ENCODE measurements at regions not wholly inside any gene's neighbourhood (a gene's known extent, or its start where the extent isn't known, plus 50 kb on each side); places are given as distances from the start of the nearest gene placed in this dataset.
A peak's percentile ranks its signal among the peaks of the same experiment; 100 is the strongest.

GRCh38 chr6:144894240-144894639 is 609.1 kb downstream of the UTRN start:
- H3K27ac ChIP-seq (ENCODE audit: low read depth, low read length, poor library complexity, severe bottlenecking): no peak overlapping the region
- no peaks in the 10 kb centered on the region for H3K27me3 ChIP-seq (replicated peaks; ENCODE audit: insufficient read depth, low read depth, low read length, poor library complexity)
- no TSS peak for BruUV-seq (replicated peaks)
- H3K4me3 ChIP-seq (ENCODE audit: low read depth, low read length, poor library complexity, severe bottlenecking): no peak overlapping the region
- intact Hi-C loops (cut with micrococcal nuclease; ENCODE audit: unreplicated experiment): no loop called here
- no peaks in the 10 kb centered on the region for H3K36me3 ChIP-seq (ENCODE audit: insufficient read depth, low read length, poor library complexity, severe bottlenecking)
- no peak for DNase-seq (ENCODE audit: low spot score)
- ChIA-PET CTCF (no interaction called here), POLR2A (ENCODE audit: low non-redundant PET) (no interaction called here)
- H3K4me1 ChIP-seq (ENCODE audit: insufficient read depth, low read length, poor library complexity, severe bottlenecking): no peaks in the 10 kb centered on the region
- TF ChIP-seq CTCF (conservative IDR thresholded peaks at IDR 0.05; ENCODE audit: low read depth, low read length): no peak
- TF ChIP-seq EZH2 (IDR thresholded peaks at IDR 0.05; ENCODE audit: borderline replicate concordance, low read depth, low read length, poor library complexity, severe bottlenecking): no peak
- H3K9me3 ChIP-seq (ENCODE audit: low read depth, low read length, poor library complexity, severe bottlenecking): no peaks in the 10 kb centered on the region

GRCh38 chr6:144895313-144896278 is 610.5 kb downstream of the UTRN start:
- no peak overlapping the region for H3K27ac ChIP-seq (ENCODE audit: low read depth, low read length, poor library complexity, severe bottlenecking)
- BruUV-seq (replicated peaks): no TSS peak
- no peak overlapping the region for H3K4me3 ChIP-seq (ENCODE audit: low read depth, low read length, poor library complexity, severe bottlenecking)
- TF ChIP-seq EZH2 (IDR thresholded peaks at IDR 0.05; ENCODE audit: borderline replicate concordance, low read depth, low read length, poor library complexity, severe bottlenecking): no peak
- TF ChIP-seq CTCF (conservative IDR thresholded peaks at IDR 0.05; ENCODE audit: low read depth, low read length): no peak
- H3K36me3 ChIP-seq (ENCODE audit: insufficient read depth, low read length, poor library complexity, severe bottlenecking): no peaks in the 10 kb centered on the region
- DNase-seq (ENCODE audit: low spot score): peak; percentile 9
- intact Hi-C loops (cut with micrococcal nuclease; ENCODE audit: unreplicated experiment): no loop called here
- ChIA-PET CTCF (no interaction called here), POLR2A (ENCODE audit: low non-redundant PET) (no interaction called here)
- H3K9me3 ChIP-seq (ENCODE audit: low read depth, low read length, poor library complexity, severe bottlenecking): no peaks in the 10 kb centered on the region
- no peaks in the 10 kb centered on the region for H3K27me3 ChIP-seq (replicated peaks; ENCODE audit: insufficient read depth, low read depth, low read length, poor library complexity)
- H3K4me1 ChIP-seq (ENCODE audit: insufficient read depth, low read length, poor library complexity, severe bottlenecking): no peaks in the 10 kb centered on the region

GRCh38 chr6:144896289-144896688 is 611.2 kb downstream of the UTRN start:
- Histone ChIP-seq H3K4me1 (ENCODE audit: insufficient read depth, low read length, poor library complexity, severe bottlenecking) (no peaks in the 10 kb centered on the region), H3K9me3 (ENCODE audit: low read depth, low read length, poor library complexity, severe bottlenecking) (no peaks in the 10 kb centered on the region), H3K4me3 (ENCODE audit: low read depth, low read length, poor library complexity, severe bottlenecking) (no peak overlapping the region), H3K27me3 (replicated peaks; ENCODE audit: insufficient read depth, low read depth, low read length, poor library complexity) (no peaks in the 10 kb centered on the region), H3K27ac (ENCODE audit: low read depth, low read length, poor library complexity, severe bottlenecking) (no peak overlapping the region), H3K36me3 (ENCODE audit: insufficient read depth, low read length, poor library complexity, severe bottlenecking) (no peaks in the 10 kb centered on the region)
- no peak for DNase-seq (ENCODE audit: low spot score)
- no TSS peak for BruUV-seq (replicated peaks)
- intact Hi-C loops (cut with micrococcal nuclease; ENCODE audit: unreplicated experiment): no loop called here
- ChIA-PET CTCF (no interaction called here), POLR2A (ENCODE audit: low non-redundant PET) (no interaction called here)
- no peak for TF ChIP-seq CTCF (conservative IDR thresholded peaks at IDR 0.05; ENCODE audit: low read depth, low read length)
- TF ChIP-seq EZH2 (IDR thresholded peaks at IDR 0.05; ENCODE audit: borderline replicate concordance, low read depth, low read length, poor library complexity, severe bottlenecking): no peak
